HG02840 (cell line): ENCODE measurements at regions not wholly inside any gene's neighbourhood (a gene's known extent, or its start where the extent isn't known, plus 50 kb on each side); places are given as distances from the start of the nearest gene placed in this dataset.

Source experiments
- ATAC-seq: cut with Tn5 transposase; IDR thresholded peaks from one replicate; pipeline ENCODE4 v1.9.1; 2021; ENCODE audit warnings: mild to moderate bottlenecking, moderate library complexity, moderate number of reproducible peaks; ENCODE audit not compliant: unreplicated experiment, low FRiP score

DNA sequence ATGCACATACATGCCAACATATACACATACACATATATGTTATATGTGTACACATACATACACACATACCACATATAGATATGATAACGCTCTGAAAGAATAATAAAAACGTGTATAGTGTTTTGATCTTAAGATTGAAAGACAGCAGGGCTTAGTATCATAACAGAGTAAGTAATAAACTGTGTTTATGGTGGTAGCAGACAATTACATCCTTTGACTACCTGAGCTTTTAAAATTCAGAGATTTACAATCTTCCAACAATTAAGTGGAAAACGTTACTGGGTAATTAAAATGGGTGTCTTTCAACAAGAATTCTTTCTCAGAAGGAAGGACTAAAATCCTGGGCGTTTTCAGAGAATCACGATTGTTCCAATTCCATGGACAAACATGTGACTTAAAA lies 552.4 kb downstream of the EPHA4 start:
- ATAC-seq = no peak

DNA sequence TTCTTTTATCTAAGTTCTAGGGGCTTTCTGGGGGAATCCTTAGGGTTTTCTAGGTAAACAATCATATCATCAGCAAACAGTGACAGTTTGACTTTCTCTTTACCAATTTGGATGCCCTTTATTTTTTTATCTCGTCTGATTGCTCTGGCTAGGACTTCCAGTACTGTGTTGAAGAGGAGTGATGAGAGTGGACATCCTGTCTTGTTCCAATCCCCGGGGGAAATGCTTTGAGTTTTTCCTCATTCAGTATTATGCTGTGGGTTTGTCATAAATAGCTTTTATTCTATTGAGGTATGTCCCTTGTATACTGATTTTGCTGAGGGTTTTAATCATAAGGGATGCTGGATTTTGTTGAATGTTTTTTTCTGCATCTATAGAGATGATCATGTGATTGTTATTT lies 549.5 kb downstream of the EPHA4 start:
- no peak for ATAC-seq

DNA sequence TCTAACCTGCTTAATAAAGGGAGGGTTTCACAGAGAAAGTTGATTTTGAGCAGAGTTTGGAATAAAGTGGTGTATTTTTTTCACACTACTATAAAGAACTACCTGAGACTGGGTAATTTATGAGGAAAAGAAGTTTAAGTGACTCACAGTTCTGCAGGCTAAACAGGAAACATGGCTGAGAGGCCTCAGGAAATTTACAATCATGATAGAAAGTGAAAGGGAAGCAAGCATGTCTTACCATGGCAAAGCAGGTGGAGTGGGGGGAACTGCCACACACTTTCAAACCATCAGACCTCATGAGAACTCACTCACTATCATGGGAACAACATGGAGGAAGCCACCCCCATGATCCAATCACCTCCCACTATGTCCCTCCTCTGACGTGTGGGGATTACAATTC lies 546.7 kb downstream of the EPHA4 start:
- no peak for ATAC-seq

DNA sequence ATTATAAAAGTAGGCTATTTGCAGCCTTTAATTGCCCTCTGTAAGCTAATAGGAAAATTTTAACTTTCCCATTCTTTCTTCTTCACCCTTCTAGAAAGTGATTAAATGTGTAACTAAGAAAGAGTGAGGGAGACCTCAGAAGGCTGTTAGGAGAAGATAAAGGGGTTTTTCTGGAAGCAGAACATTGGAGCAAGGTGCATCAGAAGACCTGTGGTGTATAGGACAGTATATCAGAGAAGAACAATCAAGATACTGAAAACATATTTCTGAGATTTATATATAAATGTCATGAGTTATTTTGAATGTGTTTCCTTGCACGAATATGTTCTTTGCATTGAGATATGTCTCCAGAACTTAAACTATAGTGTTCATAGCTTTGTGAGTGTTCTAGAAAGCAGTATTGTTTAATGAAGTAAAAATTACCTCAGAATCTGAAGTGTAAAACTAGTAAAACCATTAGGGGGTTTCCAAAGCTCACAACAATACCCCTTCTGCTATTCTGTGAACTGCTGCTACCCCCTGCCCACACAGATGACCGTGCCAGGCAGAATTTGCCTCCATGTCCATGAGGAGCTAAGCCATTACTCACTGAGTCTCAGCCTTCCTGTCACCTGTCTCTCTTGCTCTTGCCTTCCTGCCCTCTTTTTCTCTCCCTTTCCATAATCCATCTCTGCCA lies 537.9 kb downstream of the EPHA4 start:
- ATAC-seq = no peak

DNA sequence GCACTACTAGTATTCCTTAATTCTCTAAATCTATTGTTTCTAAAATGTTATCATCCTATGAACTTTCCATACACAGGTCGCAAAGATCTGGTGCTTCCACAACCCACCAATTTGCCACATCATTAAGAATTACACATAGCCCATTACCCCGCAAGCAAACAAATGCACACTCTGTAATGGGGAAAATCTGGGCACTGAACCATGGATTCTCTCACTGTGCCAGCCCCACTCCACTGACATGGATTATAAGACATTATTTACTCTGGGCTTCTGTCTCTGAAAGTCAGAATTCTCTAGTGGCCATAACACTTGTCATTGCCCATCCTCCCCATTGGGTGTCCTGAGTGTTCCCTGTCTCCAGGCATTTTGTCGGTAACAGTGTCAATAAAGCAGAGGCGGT lies 537.1 kb downstream of the EPHA4 start:
- no peak for ATAC-seq

DNA sequence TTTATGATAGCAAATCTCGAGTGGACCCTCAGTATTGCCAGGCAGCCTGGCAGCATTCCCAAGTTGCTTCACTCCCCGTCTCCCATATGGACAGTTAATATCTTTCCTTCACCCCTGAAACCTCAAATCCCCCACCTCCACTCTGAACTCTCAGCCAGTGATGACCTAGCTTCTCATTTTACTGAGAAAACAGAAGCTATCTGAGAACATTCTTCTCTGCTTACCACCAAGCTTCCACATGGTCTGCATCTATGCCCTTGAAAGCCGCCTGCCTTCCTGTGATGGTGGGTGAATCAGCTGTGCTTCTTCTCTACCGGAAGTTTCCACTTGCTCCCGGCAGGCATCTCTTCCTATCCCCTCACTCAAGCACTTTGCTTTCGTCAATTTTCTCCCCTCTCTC lies 529.2 kb downstream of the EPHA4 start:
- ATAC-seq = no peak

DNA sequence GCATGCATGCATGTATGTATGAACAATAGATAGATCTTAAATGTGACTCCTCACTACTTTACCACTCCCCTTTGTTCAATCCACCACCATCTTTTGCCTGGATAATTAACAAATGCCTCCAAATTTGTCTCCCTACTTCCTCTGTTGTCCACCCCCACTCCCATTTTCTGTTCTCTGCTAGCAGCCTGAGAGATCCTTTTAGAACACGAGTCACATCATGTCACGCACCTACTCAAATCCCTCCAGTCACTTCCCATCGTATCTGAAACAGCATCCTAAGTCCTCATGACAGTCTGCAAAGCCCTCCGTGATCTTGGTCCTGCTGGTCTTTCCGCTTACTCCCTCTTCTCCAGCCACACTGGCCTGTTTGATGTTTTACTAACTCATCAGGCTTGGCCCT lies 527.3 kb downstream of the EPHA4 start:
- no peak for ATAC-seq

DNA sequence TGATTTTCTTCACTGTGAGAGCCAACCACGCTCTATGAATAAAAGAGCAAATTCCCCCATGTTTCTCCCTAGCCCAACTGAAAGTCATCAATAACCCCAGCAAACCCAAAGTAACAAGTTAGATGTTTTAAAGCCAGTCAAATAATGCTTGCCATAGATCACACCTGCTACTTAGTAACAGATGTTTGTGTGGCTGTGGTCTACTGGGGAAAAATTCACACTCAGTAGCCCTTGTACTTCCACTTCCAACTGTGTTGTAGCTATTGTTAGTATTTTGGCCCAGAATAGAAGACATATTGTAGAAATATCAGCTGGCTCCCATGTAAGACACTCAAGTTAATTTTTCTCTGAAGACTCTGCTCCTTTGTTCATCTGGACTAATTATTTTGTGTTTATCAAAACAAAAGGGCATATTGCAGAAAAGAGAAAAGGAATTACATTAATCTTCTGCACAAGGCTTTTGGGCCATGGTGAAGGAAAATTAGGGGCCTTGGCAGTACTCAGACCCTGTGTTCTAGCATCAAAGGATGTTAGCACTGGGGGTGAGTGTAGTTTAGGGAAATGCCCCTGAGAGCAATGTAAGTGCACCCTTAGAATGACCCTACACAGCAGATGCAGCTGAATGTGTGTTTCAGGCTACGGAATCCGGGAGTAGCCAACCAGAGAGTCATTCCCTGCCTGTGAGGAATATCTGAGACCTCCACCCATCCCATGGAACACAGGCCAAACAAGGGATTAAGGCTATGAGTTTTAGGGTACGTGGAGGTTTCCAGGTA lies 521.9 kb downstream of the EPHA4 start:
- ATAC-seq = no peak

DNA sequence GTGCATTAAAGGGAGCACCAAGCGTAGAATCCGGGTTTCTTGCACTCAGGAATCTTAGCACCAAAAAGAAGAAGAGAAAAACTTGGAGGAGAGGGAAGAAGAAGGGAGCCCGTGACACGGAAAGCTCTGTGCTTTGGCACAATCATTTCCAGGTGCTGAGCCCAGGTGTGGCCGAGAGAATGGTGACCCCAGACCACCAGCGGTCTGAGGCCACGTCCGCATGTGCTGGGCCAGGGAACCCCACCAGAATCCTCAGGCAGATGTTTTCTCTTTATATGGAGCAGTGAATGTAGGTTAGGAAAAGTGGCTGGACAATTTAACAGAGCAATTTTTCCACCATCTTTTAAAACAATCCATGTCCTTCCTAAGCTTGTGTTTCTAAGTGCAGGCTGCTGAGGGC lies 520.9 kb downstream of the EPHA4 start:
- no peak for ATAC-seq

DNA sequence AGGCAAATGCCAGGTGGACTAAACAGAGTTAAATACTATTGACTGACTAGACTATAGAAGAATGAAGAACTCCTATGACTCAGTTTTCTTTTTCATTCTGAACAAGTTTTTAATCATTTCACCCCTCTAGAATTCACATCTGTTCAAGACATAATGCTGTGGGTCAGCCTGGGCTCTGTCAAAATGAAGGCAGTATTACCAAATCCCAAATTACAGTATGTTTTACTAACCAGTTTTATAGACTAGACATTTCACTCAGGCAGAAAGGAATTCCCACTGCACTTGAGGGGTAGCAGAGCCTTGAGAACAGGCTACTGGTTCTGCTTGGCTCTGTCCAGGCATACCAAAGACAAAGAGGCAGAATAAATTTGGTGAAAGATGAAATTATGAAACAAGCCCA lies 511.7 kb downstream of the EPHA4 start:
- no peak for ATAC-seq

DNA sequence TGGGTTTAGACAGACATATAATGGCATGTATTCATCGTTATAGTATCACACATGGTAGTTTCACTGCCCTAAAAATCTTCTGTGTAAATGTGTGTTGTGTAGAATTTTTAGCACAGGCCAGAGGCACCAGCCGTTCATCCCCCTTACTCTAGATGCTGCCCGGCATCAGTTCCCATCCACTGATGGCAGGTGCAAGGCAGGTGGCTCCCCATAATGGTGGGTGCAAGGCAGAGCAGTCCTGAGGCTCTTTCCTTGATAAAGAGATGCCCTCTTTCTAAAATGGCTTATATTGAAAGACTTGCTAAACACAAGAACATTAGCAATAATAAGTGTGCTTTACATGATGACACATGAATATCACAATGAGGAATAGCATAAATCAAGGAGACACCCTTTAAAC lies 508.5 kb downstream of the EPHA4 start:
- no peak for ATAC-seq

DNA sequence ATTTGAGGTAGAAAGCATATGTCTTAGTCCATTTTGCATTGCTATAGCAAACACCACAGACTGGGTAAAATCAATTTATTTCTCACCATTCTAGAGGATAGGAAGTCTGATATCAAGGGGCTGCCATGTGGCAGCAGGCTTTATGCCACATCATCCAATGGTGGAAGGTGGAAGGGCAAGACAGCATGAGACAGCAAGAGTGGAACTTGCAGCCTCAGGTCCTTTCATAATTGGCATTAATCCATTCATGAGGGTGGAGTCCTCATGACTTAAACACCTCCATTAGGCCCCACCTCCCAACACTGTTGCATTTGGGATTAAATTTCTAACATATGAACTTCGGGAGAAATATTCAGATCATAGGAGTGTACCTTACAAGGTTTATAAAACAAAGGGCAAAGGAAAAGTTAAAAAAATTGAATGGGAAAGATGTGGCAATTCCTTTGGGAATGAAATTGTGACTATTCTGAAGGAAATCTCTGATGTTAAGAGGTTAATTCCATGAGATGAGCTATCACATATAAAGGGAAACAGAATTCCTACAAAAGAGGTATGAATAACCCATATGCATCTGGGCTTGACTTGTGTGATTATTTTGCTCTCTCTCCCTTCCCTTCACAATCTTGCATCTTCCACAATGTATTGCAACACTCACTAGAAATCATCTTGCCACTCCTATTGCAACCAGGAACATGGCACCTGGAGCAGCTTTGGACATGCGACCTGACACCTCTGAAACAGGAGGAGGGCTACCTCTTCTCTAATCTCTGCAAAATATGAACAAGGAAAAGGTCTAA lies 507.8 kb downstream of the EPHA4 start:
- no peak for ATAC-seq

DNA sequence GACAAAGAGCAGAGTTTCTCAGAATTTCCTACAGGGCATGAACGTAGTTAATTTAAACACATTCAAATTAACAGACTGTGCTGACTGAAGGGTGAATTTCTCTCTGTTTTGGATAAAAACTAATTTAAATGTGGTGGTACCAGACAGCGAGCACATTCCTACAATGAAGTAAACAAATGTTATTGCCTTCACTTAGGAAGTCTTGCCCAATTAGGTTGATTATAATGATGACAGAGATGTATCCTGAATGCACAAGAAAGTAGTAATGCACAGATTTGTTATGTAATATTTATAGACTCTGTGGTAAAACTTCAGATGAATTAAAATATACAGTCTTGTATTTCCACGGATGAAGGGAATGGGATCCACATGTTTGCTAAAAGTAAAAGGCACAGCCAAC lies 507.2 kb downstream of the EPHA4 start:
- ATAC-seq = no peak

DNA sequence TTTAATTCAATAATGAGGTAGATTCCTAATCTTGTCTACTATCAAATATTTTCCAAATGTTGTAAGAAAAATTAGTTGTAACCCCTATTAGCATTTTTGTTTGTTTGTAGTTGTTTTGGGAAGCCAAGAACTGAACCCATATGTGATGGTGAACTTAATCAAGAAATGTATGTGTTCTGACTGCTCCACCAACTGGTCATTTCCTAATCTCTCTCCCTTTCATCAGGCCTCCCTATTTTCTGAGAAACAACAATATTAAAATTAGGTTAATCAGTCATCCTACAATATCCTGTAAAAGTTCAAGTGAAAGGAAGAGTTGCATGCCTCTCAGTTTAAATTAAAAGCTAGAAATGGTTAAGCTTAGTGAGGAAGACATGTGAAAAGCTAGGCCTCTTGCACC lies 504.0 kb downstream of the EPHA4 start:
- ATAC-seq = no peak

DNA sequence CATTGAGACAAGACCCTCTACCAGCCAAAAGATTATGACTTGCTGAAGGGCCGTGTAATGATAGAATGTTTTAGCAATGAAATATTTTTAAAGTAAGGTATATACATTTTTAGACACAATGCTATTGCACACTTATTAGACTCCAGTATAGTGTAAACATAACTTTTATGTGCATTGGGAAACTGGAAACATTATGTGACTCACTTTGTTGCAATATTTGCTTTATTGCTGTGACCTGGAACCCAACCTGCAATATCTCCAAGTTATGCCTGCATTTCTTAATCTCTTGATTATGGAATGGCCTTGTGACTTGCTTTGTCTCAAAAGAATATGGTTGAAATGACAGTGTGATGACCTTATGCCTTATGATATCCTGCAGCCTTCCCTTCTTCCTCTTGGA lies 502.0 kb downstream of the EPHA4 start:
- no peak for ATAC-seq

DNA sequence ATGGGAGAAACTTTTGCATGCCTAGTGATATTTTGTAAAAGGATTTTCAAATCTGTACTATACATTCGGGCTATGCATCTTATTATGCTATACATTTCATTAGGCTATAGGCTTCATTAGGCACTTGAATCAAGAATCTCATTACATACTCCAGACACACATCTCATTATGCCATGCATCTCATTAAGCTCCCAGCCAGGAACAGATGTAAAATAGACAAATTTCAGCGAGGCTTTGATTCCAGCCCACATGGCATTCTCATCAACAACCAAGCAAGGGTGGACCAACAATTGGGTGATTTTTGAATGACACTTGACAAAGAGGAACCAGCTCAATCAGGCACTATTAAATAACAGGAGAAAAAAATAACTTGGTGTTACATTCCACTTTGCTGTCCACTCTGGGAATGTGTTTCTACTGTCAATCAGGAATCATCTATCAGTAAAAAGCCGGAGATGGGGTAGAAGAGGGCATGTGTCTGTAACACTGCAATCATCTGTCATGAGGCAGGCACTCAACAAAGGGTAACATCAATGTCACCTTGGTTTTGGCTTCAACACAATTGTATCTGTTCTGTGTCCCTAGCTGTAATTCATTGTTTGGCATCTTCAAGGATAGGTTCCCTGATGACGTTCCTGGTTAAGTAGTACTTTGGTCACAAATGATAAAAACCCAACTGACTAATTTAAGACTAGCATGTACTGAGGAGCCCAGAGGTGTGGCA lies 498.6 kb downstream of the EPHA4 start:
- ATAC-seq = no peak

DNA sequence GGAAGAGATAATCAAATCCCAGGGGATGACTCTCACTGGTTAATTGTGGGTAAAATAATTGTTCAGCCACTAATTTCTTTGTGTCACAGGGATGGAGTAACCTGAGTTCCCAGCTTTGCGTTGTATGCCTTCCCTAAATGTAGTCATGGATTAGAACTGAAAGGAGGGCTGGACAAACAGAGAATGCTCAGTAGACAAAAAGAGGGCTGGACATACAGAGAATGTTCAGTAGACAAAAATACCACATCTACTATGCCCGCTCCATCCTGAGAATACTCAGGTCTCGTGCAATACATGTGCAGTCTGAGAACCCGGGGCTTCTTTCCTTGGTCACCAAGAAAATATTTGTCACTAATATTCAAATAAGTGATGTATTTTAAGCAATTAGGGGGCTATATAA lies 497.9 kb downstream of the EPHA4 start:
- no peak for ATAC-seq

DNA sequence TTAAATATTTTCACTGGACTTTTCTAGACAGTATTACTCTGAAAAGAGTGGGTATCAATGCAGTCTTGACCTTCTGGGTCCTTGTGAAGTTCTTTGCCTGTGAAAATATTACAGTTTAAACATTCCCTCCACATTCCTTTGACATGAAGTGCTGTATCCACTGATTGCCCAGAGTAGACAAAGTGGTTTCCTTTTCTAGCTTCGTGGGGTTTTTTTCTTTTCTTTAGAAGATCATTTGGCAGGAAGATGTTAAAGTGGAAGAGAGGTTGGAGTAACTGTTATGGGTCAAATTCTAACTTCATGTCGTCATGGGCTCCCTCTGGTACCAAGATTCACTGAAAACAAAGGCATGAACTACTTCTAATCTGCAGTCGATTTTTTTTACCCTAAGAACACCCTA lies 496.9 kb downstream of the EPHA4 start:
- ATAC-seq = no peak

DNA sequence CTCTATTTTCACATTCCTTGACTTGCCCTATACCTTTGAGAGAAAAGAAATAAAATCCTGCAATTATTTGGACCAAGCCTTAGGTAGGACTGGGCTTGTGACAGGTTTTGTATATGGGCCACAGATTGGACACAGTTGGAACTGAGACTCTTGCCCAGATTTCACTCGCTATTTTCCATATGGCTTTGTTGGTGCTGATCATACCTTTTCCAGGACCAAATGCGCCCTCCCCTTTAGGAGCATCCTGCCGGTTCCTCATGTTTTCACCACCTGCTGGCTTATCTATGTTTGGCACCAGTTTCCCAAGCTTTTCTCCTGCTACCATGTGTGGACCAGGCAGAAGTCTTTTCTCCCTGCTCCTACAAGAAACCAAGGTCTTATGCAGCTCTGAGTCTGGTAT lies 494.9 kb downstream of the EPHA4 start:
- ATAC-seq = no peak

DNA sequence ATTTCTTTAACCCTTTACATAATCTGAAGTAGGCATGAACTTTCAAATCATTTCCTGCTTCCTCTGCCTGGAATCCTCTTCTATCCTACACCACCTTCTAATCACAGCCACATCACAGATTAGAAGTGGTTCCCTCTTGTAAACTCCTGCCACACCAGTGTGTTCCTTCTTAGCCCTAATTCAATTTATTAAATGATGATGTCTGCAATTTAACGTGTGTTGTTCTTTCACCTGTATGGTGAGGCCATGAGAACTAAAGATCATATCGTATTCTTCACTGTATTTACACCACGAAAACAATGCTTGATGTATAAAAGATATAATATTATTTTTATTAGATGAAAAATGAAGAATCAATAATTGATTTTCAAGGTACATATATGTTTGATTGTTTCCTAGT lies 494.3 kb downstream of the EPHA4 start:
- no peak for ATAC-seq

DNA sequence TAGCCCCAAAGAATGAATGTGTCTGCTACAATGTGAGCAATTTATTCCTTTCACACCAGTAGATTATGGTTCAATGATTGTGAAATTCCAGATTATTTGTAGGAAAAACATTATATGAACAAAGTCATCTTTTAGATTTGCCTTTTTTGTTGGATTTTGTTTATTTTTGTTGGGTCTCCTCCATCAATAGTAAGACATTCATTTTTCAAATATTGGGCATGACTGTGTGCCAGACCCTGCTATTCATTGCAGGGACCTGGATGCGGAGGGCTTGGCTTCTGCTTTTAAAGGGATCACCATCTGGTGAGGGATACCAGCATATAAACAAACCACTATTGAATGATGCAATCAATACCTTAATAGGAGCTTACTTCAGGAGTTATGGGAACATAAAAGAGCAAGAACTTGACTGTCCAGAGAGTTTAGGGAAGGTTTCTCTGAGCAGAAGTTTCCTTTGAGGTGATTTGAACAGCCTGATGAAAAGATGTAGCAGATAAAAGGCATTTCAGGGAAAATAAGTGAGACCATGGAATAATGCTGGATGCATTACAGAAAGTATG lies 486.7 kb downstream of the EPHA4 start:
- ATAC-seq = no peak
